B cell (primary cell): ENCODE measurements at regions not wholly inside any gene's neighbourhood (a gene's known extent, or its start where the extent isn't known, plus 50 kb on each side); places are given as distances from the start of the nearest gene placed in this dataset.

Experiments used
- CTCF ChIP-seq: fragments of 200-600 bp; IDR thresholded peaks from one replicate; pipeline ENCODE4 v1.8.0; 2022; ENCODE audit warnings: antibody characterized with exemption, mild to moderate bottlenecking
- EZH2 ChIP-seq: IDR thresholded peaks from 2 replicates; pipeline ENCODE4 v1.6.1; 2012; ENCODE audit warnings: borderline replicate concordance, low read depth, mild to moderate bottlenecking, moderate library complexity, low read length; ENCODE audit not compliant: insufficient read depth, poor library complexity, severe bottlenecking

DNA sequence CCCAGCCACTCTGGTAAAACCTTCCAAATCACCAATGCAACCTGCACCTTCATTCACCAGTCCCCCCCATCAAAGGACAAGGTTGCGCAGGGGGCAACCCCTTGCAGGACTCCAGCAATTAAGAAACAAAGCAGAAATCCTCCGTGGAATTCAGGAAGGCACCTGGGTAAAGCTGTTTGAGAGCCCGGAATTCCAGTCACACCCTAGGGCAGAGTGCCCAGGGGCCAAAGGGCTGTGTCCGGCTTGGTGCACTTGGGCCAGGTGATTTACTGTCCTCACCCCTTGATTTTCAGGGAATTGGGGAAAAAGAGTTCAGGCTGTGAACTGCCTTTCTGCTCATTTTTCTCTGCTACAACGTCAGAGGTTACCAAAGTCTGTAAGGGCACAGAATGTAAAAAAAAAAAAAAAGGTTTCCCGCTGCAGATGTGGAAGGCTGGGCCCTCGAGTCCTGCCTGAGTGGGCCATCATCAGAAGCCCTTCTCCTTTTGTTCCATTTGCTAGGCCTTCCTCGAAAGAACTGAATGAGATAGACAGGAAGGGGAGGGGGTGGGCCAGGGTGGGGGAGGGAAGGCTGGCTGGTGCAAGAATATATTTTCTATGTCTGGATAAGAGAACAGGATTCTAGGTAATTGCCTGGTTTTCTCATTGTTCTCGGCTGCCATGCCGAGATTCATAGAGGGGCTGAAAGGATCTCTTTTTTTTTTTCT, 266.5 kb upstream of the PSMD7 start:
- TF ChIP-seq CTCF: no peak
- TF ChIP-seq EZH2: no peak
